GM19328 (cell line): ENCODE measurements at regions not wholly inside any gene's neighbourhood (a gene's known extent, or its start where the extent isn't known, plus 50 kb on each side); places are given as distances from the start of the nearest gene placed in this dataset.
"Not testable (repeated sequence)": the region's sequence is repeated elsewhere in the genome, so short reads cannot be mapped to it uniquely, and the experiment has no call there.

Experiments used
- ATAC-seq: cut with Tn5 transposase; IDR thresholded peaks from one replicate; pipeline ENCODE4 v1.9.1; 2021; ENCODE audit warnings: mild to moderate bottlenecking, moderate library complexity; ENCODE audit not compliant: unreplicated experiment

- no peak for ATAC-seq
Measured at GRCh38 chr6:80531681-80532619, 425.5 kb downstream of the BCKDHB start.

GRCh38 chr6:80530103-80530502 lies 423.6 kb downstream of the BCKDHB start:
- ATAC-seq, result no peak

- no peak for ATAC-seq
Measured at GRCh38 chr6:80528115-80528514, 421.6 kb downstream of the BCKDHB start.

GRCh38 chr6:80527552-80528052 lies 421.1 kb downstream of the BCKDHB start:
- no peak for ATAC-seq

- no peak for ATAC-seq
Measured at GRCh38 chr6:80523531-80523997, 417.1 kb downstream of the BCKDHB start.

GRCh38 chr6:80523010-80523409 lies 416.5 kb downstream of the BCKDHB start:
- ATAC-seq, result no peak

GRCh38 chr6:80522576-80522975 lies 416.1 kb downstream of the BCKDHB start:
- no peak for ATAC-seq

- ATAC-seq, result no peak
Measured at GRCh38 chr6:80519811-80520594, 413.5 kb downstream of the BCKDHB start.

GRCh38 chr6:80517525-80517924 lies 411.1 kb downstream of the BCKDHB start:
- no peak for ATAC-seq

- not testable (repeated sequence) for ATAC-seq
Measured at GRCh38 chr6:80510521-80510920, 404.1 kb downstream of the BCKDHB start.

- ATAC-seq, result no peak
Measured at GRCh38 chr6:80508885-80509630, 402.6 kb downstream of the BCKDHB start.

- ATAC-seq, result no peak
Measured at GRCh38 chr6:80504882-80505281, 398.4 kb downstream of the BCKDHB start.

GRCh38 chr6:80503660-80504059 lies 397.2 kb downstream of the BCKDHB start:
- no peak for ATAC-seq

- no peak for ATAC-seq
Measured at GRCh38 chr6:80502871-80503270, 396.4 kb downstream of the BCKDHB start.

- ATAC-seq, result no peak
Measured at GRCh38 chr6:80501636-80502035, 395.2 kb downstream of the BCKDHB start.

GRCh38 chr6:80497696-80498486 lies 391.4 kb downstream of the BCKDHB start:
- ATAC-seq, result not testable (repeated sequence)

- no peak for ATAC-seq
Measured at GRCh38 chr6:80489911-80490635, 383.6 kb downstream of the BCKDHB start.

GRCh38 chr6:80488190-80488589 lies 381.7 kb downstream of the BCKDHB start:
- no peak for ATAC-seq

- ATAC-seq, result not testable (repeated sequence)
Measured at GRCh38 chr6:80485494-80485893, 379.0 kb downstream of the BCKDHB start.
